ENCODE measurements at regions not wholly inside any gene's neighbourhood (a gene's known extent, or its start where the extent isn't known, plus 50 kb on each side); places are given as distances from the start of the nearest gene placed in this dataset.

DNA sequence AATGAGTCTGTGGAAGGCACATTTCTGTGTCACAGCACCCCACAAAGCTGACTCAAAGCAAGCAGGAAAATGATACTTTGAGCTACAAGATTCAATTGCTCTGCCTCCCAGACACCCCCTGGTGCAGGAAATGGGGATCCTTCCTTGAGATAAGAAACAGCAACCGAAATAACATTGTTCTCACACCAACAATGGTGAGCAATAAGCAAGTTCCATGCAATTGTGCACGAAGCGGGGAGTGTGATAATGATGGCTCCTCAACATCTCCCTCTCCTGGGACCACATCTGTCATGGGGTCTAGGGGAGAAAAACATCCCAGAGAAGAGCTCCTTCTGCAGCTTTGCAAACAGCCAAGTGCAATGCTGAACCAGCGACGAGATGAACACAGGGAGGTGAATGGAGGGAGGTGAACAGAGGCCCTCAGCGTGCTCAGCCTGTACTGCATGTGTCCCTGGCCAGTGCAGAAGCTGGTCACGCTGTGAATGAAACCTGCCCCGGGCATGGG lies 67.7 kb downstream of the PDCL3 start (continued):
- no peak for TF ChIP-seq FEZF1 (tag by site-specific recombination; IDR thresholded peaks at IDR 0.05)
- no peak for TF ChIP-seq ZNF521 (tag by site-specific recombination; IDR thresholded peaks at IDR 0.05)
- TF ChIP-seq ZNF146 (tag by site-specific recombination; IDR thresholded peaks at IDR 0.05): no peak
- no peak for TF ChIP-seq ZNF843 (tag by site-specific recombination; IDR thresholded peaks at IDR 0.05)

DNA sequence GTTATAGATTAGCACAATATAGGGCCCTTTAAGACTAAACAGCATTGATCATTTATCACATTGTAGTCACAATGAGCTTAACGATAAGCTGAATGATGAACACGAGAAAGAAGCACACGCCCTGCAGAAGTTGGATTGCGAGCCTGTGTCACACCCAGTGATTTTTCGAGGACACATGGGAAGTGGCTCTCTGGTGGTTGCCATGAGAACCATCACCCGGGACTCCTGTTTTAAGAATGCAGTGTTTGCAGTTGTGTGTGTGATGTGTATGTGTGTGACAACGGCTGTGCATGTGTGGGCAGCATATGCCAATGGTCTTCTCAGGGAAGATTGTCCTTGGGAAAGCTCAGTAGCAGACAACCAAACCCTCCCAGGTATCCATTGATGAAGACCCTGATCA lies 69.2 kb downstream of the PDCL3 start:
- Histone ChIP-seq H3K9me3 (ENCODE audit: control insufficient read depth, insufficient read depth, low read depth, low read length) (no peaks in the 10 kb centered on the region), H3K4me1 (ENCODE audit: control insufficient read depth, insufficient read depth, low read length) (no peaks in the 10 kb centered on the region), H3K27ac (ENCODE audit: extremely low read depth, low read depth, low read length) (no peak overlapping the region), H3K4me3 (ENCODE audit: low read depth, low read length) (no peak overlapping the region), H3K36me3 (ENCODE audit: control insufficient read depth in 2 of 2, insufficient read depth in 1 of 2, low read length in 2 of 2) (no peaks in the 10 kb centered on the region)
- CTCF ChIA-PET: no interaction called here
- POLR2A ChIA-PET: no interaction called here
- no peak for TF ChIP-seq ZNF48 (tag by site-specific recombination; IDR thresholded peaks at IDR 0.05)
- no peak for TF ChIP-seq ZFP37 (tag by site-specific recombination; IDR thresholded peaks at IDR 0.05)
- TF ChIP-seq ZNF549 (tag by site-specific recombination; IDR thresholded peaks at IDR 0.05): no peak
- TF ChIP-seq, protein P1, sequence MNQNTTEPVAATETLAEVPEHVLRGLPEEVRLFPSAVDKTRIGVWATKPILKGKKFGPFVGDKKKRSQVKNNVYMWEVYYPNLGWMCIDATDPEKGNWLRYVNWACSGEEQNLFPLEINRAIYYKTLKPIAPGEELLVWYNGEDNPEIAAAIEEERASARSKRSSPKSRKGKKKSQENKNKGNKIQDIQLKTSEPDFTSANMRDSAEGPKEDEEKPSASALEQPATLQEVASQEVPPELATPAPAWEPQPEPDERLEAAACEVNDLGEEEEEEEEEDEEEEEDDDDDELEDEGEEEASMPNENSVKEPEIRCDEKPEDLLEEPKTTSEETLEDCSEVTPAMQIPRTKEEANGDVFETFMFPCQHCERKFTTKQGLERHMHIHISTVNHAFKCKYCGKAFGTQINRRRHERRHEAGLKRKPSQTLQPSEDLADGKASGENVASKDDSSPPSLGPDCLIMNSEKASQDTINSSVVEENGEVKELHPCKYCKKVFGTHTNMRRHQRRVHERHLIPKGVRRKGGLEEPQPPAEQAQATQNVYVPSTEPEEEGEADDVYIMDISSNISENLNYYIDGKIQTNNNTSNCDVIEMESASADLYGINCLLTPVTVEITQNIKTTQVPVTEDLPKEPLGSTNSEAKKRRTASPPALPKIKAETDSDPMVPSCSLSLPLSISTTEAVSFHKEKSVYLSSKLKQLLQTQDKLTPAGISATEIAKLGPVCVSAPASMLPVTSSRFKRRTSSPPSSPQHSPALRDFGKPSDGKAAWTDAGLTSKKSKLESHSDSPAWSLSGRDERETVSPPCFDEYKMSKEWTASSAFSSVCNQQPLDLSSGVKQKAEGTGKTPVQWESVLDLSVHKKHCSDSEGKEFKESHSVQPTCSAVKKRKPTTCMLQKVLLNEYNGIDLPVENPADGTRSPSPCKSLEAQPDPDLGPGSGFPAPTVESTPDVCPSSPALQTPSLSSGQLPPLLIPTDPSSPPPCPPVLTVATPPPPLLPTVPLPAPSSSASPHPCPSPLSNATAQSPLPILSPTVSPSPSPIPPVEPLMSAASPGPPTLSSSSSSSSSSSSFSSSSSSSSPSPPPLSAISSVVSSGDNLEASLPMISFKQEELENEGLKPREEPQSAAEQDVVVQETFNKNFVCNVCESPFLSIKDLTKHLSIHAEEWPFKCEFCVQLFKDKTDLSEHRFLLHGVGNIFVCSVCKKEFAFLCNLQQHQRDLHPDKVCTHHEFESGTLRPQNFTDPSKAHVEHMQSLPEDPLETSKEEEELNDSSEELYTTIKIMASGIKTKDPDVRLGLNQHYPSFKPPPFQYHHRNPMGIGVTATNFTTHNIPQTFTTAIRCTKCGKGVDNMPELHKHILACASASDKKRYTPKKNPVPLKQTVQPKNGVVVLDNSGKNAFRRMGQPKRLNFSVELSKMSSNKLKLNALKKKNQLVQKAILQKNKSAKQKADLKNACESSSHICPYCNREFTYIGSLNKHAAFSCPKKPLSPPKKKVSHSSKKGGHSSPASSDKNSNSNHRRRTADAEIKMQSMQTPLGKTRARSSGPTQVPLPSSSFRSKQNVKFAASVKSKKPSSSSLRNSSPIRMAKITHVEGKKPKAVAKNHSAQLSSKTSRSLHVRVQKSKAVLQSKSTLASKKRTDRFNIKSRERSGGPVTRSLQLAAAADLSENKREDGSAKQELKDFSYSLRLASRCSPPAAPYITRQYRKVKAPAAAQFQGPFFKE (tag by site-specific recombination; IDR thresholded peaks at IDR 0.05; ENCODE audit: borderline replicate concordance): no peak
- no peak for TF ChIP-seq ZBTB20 (tag by site-specific recombination; IDR thresholded peaks at IDR 0.05)

GRCh38 chr2:100632759-100633158 lies 70.0 kb downstream of the PDCL3 start:
- H3K4me1 ChIP-seq (ENCODE audit: control insufficient read depth, insufficient read depth, low read length): no peaks in the 10 kb centered on the region
- TF ChIP-seq ZSCAN4 (tag by site-specific recombination; IDR thresholded peaks at IDR 0.05) (no peak), ZNF391 (tag by site-specific recombination; IDR thresholded peaks at IDR 0.05; ENCODE audit: borderline replicate concordance, low read depth) (no peak), IKZF3 (tag by site-specific recombination; IDR thresholded peaks at IDR 0.05) (no peak), ZBTB17 (tag by site-specific recombination; IDR thresholded peaks at IDR 0.05) (no peak), ZBTB7A (tag by site-specific recombination; IDR thresholded peaks at IDR 0.05; ENCODE audit: low read depth) (no peak), ZNF623 (tag by site-specific recombination; IDR thresholded peaks at IDR 0.05) (no peak), ZNF791 (tag by site-specific recombination; IDR thresholded peaks at IDR 0.05) (no peak), ZNF707 (tag by site-specific recombination; IDR thresholded peaks at IDR 0.05) (no peak)
- TF ChIP-seq, protein P2, sequence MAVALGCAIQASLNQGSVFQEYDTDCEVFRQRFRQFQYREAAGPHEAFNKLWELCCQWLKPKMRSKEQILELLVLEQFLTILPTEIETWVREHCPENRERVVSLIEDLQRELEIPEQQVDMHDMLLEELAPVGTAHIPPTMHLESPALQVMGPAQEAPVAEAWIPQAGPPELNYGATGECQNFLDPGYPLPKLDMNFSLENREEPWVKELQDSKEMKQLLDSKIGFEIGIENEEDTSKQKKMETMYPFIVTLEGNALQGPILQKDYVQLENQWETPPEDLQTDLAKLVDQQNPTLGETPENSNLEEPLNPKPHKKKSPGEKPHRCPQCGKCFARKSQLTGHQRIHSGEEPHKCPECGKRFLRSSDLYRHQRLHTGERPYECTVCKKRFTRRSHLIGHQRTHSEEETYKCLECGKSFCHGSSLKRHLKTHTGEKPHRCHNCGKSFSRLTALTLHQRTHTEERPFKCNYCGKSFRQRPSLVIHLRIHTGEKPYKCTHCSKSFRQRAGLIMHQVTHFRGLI (tag by site-specific recombination; IDR thresholded peaks at IDR 0.05): no peak
- TF ChIP-seq, protein P3, sequence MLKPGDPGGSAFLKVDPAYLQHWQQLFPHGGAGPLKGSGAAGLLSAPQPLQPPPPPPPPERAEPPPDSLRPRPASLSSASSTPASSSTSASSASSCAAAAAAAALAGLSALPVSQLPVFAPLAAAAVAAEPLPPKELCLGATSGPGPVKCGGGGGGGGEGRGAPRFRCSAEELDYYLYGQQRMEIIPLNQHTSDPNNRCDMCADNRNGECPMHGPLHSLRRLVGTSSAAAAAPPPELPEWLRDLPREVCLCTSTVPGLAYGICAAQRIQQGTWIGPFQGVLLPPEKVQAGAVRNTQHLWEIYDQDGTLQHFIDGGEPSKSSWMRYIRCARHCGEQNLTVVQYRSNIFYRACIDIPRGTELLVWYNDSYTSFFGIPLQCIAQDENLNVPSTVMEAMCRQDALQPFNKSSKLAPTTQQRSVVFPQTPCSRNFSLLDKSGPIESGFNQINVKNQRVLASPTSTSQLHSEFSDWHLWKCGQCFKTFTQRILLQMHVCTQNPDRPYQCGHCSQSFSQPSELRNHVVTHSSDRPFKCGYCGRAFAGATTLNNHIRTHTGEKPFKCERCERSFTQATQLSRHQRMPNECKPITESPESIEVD (tag by site-specific recombination; IDR thresholded peaks at IDR 0.05): no peak
- TF ChIP-seq, protein P4, sequence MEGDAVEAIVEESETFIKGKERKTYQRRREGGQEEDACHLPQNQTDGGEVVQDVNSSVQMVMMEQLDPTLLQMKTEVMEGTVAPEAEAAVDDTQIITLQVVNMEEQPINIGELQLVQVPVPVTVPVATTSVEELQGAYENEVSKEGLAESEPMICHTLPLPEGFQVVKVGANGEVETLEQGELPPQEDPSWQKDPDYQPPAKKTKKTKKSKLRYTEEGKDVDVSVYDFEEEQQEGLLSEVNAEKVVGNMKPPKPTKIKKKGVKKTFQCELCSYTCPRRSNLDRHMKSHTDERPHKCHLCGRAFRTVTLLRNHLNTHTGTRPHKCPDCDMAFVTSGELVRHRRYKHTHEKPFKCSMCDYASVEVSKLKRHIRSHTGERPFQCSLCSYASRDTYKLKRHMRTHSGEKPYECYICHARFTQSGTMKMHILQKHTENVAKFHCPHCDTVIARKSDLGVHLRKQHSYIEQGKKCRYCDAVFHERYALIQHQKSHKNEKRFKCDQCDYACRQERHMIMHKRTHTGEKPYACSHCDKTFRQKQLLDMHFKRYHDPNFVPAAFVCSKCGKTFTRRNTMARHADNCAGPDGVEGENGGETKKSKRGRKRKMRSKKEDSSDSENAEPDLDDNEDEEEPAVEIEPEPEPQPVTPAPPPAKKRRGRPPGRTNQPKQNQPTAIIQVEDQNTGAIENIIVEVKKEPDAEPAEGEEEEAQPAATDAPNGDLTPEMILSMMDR (tag by site-specific recombination; IDR thresholded peaks at IDR 0.05): no peak
- TF ChIP-seq, protein P5, sequence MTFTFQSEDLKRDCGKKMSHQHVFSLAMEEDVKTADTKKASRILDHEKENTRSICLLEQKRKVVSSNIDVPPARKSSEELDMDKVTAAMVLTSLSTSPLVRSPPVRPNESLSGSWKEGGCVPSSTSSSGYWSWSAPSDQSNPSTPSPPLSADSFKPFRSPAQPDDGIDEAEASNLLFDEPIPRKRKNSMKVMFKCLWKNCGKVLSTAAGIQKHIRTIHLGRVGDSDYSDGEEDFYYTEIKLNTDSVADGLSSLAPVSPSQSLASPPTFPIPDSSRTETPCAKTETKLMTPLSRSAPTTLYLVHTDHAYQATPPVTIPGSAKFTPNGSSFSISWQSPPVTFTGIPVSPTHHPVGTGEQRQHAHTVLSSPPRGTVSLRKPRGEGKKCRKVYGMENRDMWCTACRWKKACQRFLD (tag by site-specific recombination; IDR thresholded peaks at IDR 0.05): no peak

More at GRCh38 chr2:100632759-100633158, 70.0 kb downstream of the PDCL3 start:
- Histone ChIP-seq H3K9me3 (ENCODE audit: control insufficient read depth, insufficient read depth, low read depth, low read length) (no peaks in the 10 kb centered on the region), H3K36me3 (ENCODE audit: control insufficient read depth in 2 of 2, insufficient read depth in 1 of 2, low read length in 2 of 2) (no peaks in the 10 kb centered on the region), H3K27ac (ENCODE audit: extremely low read depth, low read depth, low read length) (no peak overlapping the region), H3K4me3 (ENCODE audit: low read depth, low read length) (no peak overlapping the region)
- ChIA-PET CTCF (interaction anchor here (1.1 kb wide), 1 partner anchor 98 kb away, joined by 3 read pairs; no protein-coding TSS in a partner anchor), POLR2A (no interaction called here)

Measured in HEK293 (cell line).